Caco-2 (cell line): ENCODE measurements at regions not wholly inside any gene's neighbourhood (a gene's known extent, or its start where the extent isn't known, plus 50 kb on each side); places are given as distances from the start of the nearest gene placed in this dataset.
"Not testable (repeated sequence)": the region's sequence is repeated elsewhere in the genome, so short reads cannot be mapped to it uniquely, and the experiment has no call there.

ENCODE experiments used
- BruUV-seq: library from RNA; stranded (reverse); fragments of 400-500 nt; replicated peaks from 2 replicates; lab custom pipeline; 2021; lab: Mats Ljungman, UMichigan
- CTCF ChIA-PET: fragments of 300-600 bp; sonication (Branson Sonifier 250); formaldehyde crosslinking; loops from one replicate; lab custom pipeline; 2022; ENCODE audit warnings: antibody characterized with exemption; lab: Charles Lee
- POLR2A ChIA-PET: fragments of 300-600 bp; sonication (Branson Sonifier 250); formaldehyde crosslinking; loops from one replicate; lab custom pipeline; 2022; ENCODE audit warnings: antibody characterized with exemption; lab: Charles Lee
- DNase-seq, 2 experiments: peaks; one replicate each; pipeline versions ENCODE4 v3.0.0 to v3.0.0-alpha.2; 2020 to 2022
- H3K27me3 ChIP-seq: replicated peaks from 2 replicates; pipeline ENCODE4 v1.6.0; 2011; ENCODE audit warnings: low read length; ENCODE audit not compliant: control insufficient read depth, insufficient read depth
- H3K36me3 ChIP-seq: 2 replicates; pipeline ENCODE4 v1.5.1; 2011; ENCODE audit warnings: low read length; ENCODE audit not compliant: control insufficient read depth, insufficient read depth
- H3K4me1 ChIP-seq: fragments of 250-450 bp; sonication (Bioruptor Pico); 2 replicates; pipeline ENCODE4 v1.5.1; 2020; ENCODE audit warnings: mild to moderate bottlenecking
- H3K4me3 ChIP-seq: 2 replicates; pipeline ENCODE4 v1.5.1; 2011; ENCODE audit warnings: low read depth, mild to moderate bottlenecking, control low read depth, low read length
- H3K9me3 ChIP-seq: fragments of 250-450 bp; sonication (Bioruptor Pico); 2 replicates; pipeline ENCODE4 v1.5.1; 2020; ENCODE audit warnings: mild to moderate bottlenecking, moderate library complexity
- H3K27ac Mint-ChIP-seq: one replicate; pipeline ENCODE4 v1.8.0; 2022; ENCODE audit warnings: mixed read lengths; ENCODE audit not compliant: unreplicated experiment
- H3K27me3 Mint-ChIP-seq: one replicate; pipeline ENCODE4 v1.8.0; 2022; ENCODE audit warnings: mixed read lengths; ENCODE audit not compliant: insufficient read depth, unreplicated experiment
- H3K36me3 Mint-ChIP-seq: one replicate; pipeline ENCODE4 v1.8.0; 2022; ENCODE audit warnings: mild to moderate bottlenecking, mixed read lengths; ENCODE audit not compliant: insufficient read depth, unreplicated experiment
- H3K4me1 Mint-ChIP-seq: one replicate; pipeline ENCODE4 v1.8.0; 2022; ENCODE audit warnings: low read depth, mixed read lengths; ENCODE audit not compliant: unreplicated experiment
- H3K4me3 Mint-ChIP-seq: one replicate; pipeline ENCODE4 v1.8.0; 2022; ENCODE audit warnings: mild to moderate bottlenecking, moderate library complexity, mixed read lengths; ENCODE audit not compliant: unreplicated experiment
- H3K9me3 Mint-ChIP-seq: one replicate; pipeline ENCODE4 v1.8.0; 2022; ENCODE audit warnings: mixed read lengths; ENCODE audit not compliant: unreplicated experiment
- CTCF ChIP-seq, 2 experiments: fragments of 200-600 bp in 1 of 2; IDR thresholded peaks; 1 replicate in 1 of 2; 2 replicates in 1 of 2; pipeline versions ENCODE4 v1.5.1 to v1.8.0; 2011 to 2022; ENCODE audit warnings: antibody characterized with exemption in 1 of 2, control low read depth in 1 of 2, inconsistent platforms in 1 of 2, low read depth in 1 of 2, low read length in 1 of 2, mild to moderate bottlenecking in 1 of 2, moderate library complexity in 1 of 2; ENCODE audit not compliant: insufficient read depth in 1 of 2, severe bottlenecking in 1 of 2, unreplicated experiment in 1 of 2
- intact Hi-C: fragments of 100-400 bp; cut with micrococcal nuclease; formaldehyde crosslinking; loops from one replicate; pipeline ENCODE4 v1.10.0; 2022; ENCODE audit not compliant: unreplicated experiment

- DNase-seq = no peak
- intact Hi-C loops = no loop called here
- H3K9me3 ChIP-seq = no peaks in the 10 kb centered on the region
- no peak overlapping the region for H3K4me3 Mint-ChIP-seq
- H3K9me3 Mint-ChIP-seq = no peaks in the 10 kb centered on the region
- no peaks in the 10 kb centered on the region for H3K36me3 ChIP-seq
- H3K27me3 ChIP-seq = no peaks in the 10 kb centered on the region
- no peak overlapping the region for H3K4me3 ChIP-seq
- ChIA-PET CTCF (no interaction called here), POLR2A (no interaction called here)
- no peak for TF ChIP-seq CTCF (IDR thresholded peaks at IDR 0.05; ENCODE audit: insufficient read depth in 1 of 2, low read depth in 1 of 2, low read length in 1 of 2, severe bottlenecking in 1 of 2, unreplicated experiment in 1 of 2)
- H3K36me3 Mint-ChIP-seq = no peaks in the 10 kb centered on the region
- H3K27ac Mint-ChIP-seq = no peak overlapping the region
- BruUV-seq = no TSS peak
- no peaks in the 10 kb centered on the region for H3K4me1 ChIP-seq
- H3K27me3 Mint-ChIP-seq = no peaks in the 10 kb centered on the region
- no peaks in the 10 kb centered on the region for H3K4me1 Mint-ChIP-seq
Measured at GRCh38 chrX:96483647-96484160, 200.9 kb upstream of the DIAPH2 start.

GRCh38 chrX:96486687-96487086 lies 198.0 kb upstream of the DIAPH2 start:
- DNase-seq = peak in 1 of 2 experiments; percentile 25
- H3K27me3 ChIP-seq, H3K4me1 ChIP-seq, POLR2A ChIA-PET, CTCF ChIA-PET, H3K4me3 Mint-ChIP-seq, H3K9me3 Mint-ChIP-seq, H3K36me3 ChIP-seq, H3K4me3 ChIP-seq, intact Hi-C loops, BruUV-seq, H3K36me3 Mint-ChIP-seq, H3K4me1 Mint-ChIP-seq, H3K27ac Mint-ChIP-seq, H3K27me3 Mint-ChIP-seq, H3K9me3 ChIP-seq: not testable (repeated sequence)

- TF ChIP-seq CTCF (IDR thresholded peaks at IDR 0.05; ENCODE audit: insufficient read depth in 1 of 2, low read depth in 1 of 2, low read length in 1 of 2, severe bottlenecking in 1 of 2, unreplicated experiment in 1 of 2) = no peak
- no peaks in the 10 kb centered on the region for H3K36me3 Mint-ChIP-seq
- H3K4me1 ChIP-seq = no peaks in the 10 kb centered on the region
- no peaks in the 10 kb centered on the region for H3K27me3 Mint-ChIP-seq
- no peak for DNase-seq
- H3K4me1 Mint-ChIP-seq = no peaks in the 10 kb centered on the region
- POLR2A ChIA-PET = no interaction called here
- no TSS peak for BruUV-seq
- CTCF ChIA-PET = no interaction called here
- H3K27ac Mint-ChIP-seq = no peak overlapping the region
- intact Hi-C loops = no loop called here
- no peaks in the 10 kb centered on the region for H3K36me3 ChIP-seq
- no peaks in the 10 kb centered on the region for H3K9me3 ChIP-seq
- H3K27me3 ChIP-seq = no peaks in the 10 kb centered on the region
- no peak overlapping the region for H3K4me3 Mint-ChIP-seq
- H3K4me3 ChIP-seq = no peak overlapping the region
- H3K9me3 Mint-ChIP-seq = no peaks in the 10 kb centered on the region
Measured at GRCh38 chrX:96502507-96502906, 182.1 kb upstream of the DIAPH2 start.

GRCh38 chrX:96529386-96529785 lies 155.3 kb upstream of the DIAPH2 start:
- H3K4me3 ChIP-seq, H3K4me1 Mint-ChIP-seq, H3K9me3 Mint-ChIP-seq, H3K27me3 ChIP-seq, H3K36me3 ChIP-seq, POLR2A ChIA-PET, H3K27me3 Mint-ChIP-seq, H3K9me3 ChIP-seq, CTCF ChIA-PET, BruUV-seq, DNase-seq, intact Hi-C loops, H3K36me3 Mint-ChIP-seq, H3K27ac Mint-ChIP-seq, H3K4me3 Mint-ChIP-seq: not testable (repeated sequence)
- H3K4me1 ChIP-seq = peaks cover 12% of the 10 kb centered on the region
